HepG2 (cell line): ENCODE measurements at regions not wholly inside any gene's neighbourhood (a gene's known extent, or its start where the extent isn't known, plus 50 kb on each side); places are given as distances from the start of the nearest gene placed in this dataset.

Experiments
- ATAC-seq: fragments of 200-7000 bp; cut with Tn5 transposase; 3 replicates; pipeline ENCODE4 v1.9.1; 2020; ENCODE audit warnings: mild to moderate bottlenecking, moderate library complexity
- BruUV-seq: library from RNA; stranded (reverse); fragments of 400-500 nt; replicated peaks from 2 replicates; lab custom pipeline; 2021; lab: Mats Ljungman, UMichigan
- CTCF ChIA-PET: fragments of 300-600 bp; formaldehyde crosslinking; extraction: SDS; loops from one replicate; lab custom pipeline; 2021; ENCODE audit warnings: low total read pairs, inconsistent platforms, low intra/inter-chr PET ratio; lab: Yijun Ruan, JAX
- POLR2A ChIA-PET: fragments of 350-600 bp; sonication (Branson Sonifier 250); formaldehyde crosslinking; loops from one replicate; lab custom pipeline; 2020; ENCODE audit warnings: antibody characterized with exemption, inconsistent platforms; lab: Yijun Ruan, JAX
- DNase-seq: peaks from one replicate; pipeline ENCODE4 v3.0.0-alpha.2; 2015; ENCODE audit warnings: low spot score
- FAIRE-seq: peaks from 3 replicates; lab custom pipeline; 2011; peaks lifted over from hg19 to GRCh38; lab: Jason Lieb, UNC
- H2AFZ ChIP-seq: one replicate; pipeline ENCODE4 v1.6.1; 2011; ENCODE audit warnings: low read length, inconsistent platforms
- H3K27ac ChIP-seq: fragments of 300-600 bp; 3 replicates; pipeline ENCODE4 v1.8.0; 2011; ENCODE audit warnings: mixed run types, mild to moderate bottlenecking, mixed read lengths, low read length, inconsistent platforms; ENCODE audit not compliant: insufficient read depth; ENCODE audit errors: extremely low read length
- H3K27me3 ChIP-seq, 2 experiments: fragments of 200-600 bp in 1 of 2; 2 replicates in 1 of 2; 3 replicates in 1 of 2; pipeline versions ENCODE4 v1.6.0 to v1.8.0; 2011; ENCODE audit warnings: low read length in 2 of 2, mild to moderate bottlenecking in 2 of 2, moderate library complexity in 2 of 2, inconsistent platforms in 1 of 2; ENCODE audit not compliant: insufficient read depth in 2 of 2, control insufficient read depth in 1 of 2
- H3K36me3 ChIP-seq, 2 experiments: fragments of 200-600 bp in 1 of 2; replicated peaks in 1 of 2; 2 replicates in 1 of 2; 3 replicates in 1 of 2; pipeline versions ENCODE4 v1.5.1 to v1.8.0; 2011; ENCODE audit warnings: low read length in 2 of 2, inconsistent platforms in 1 of 2; ENCODE audit not compliant: insufficient read depth in 2 of 2, control insufficient read depth in 1 of 2
- H3K4me1 ChIP-seq: 2 replicates; pipeline ENCODE4 v1.5.1; 2012; ENCODE audit warnings: low read length, inconsistent platforms; ENCODE audit not compliant: insufficient read depth
- H3K4me2 ChIP-seq: 2 replicates; pipeline ENCODE4 v1.6.0; 2011; ENCODE audit warnings: low read depth, low read length, inconsistent platforms
- H3K4me3 ChIP-seq, 3 experiments: fragments of 200-600 bp in 1 of 3; sonication (generic), shearing (Covaris generic) in 1 of 3; replicated peaks in 1 of 3; 2 replicates each; pipeline ENCODE4 v1.5.1; 2011 to 2016; ENCODE audit warnings: low read length in 3 of 3, inconsistent platforms in 2 of 3, low read depth in 2 of 3, mild to moderate bottlenecking in 2 of 3, control low read depth in 1 of 3, mixed read lengths in 1 of 3; ENCODE audit not compliant: insufficient read depth in 1 of 3
- H3K79me2 ChIP-seq: one replicate; pipeline ENCODE4 v1.6.1; 2011; ENCODE audit warnings: low read length, inconsistent platforms; ENCODE audit not compliant: insufficient read depth
- H3K9ac ChIP-seq: 2 replicates; pipeline ENCODE4 v1.6.0; 2011; ENCODE audit warnings: mild to moderate bottlenecking, low read depth, low read length, inconsistent platforms; ENCODE audit not compliant: insufficient read depth
- H3K9me3 ChIP-seq: 2 replicates; pipeline ENCODE4 v1.5.1; 2012; ENCODE audit warnings: mild to moderate bottlenecking, low read length
- H4K20me1 ChIP-seq: 2 replicates; pipeline ENCODE4 v1.6.0; 2011; ENCODE audit warnings: inconsistent platforms, mild to moderate bottlenecking, low read length, moderate library complexity; ENCODE audit not compliant: insufficient read depth
- ATF5 ChIP-seq: sonication (generic); formaldehyde crosslinking; IDR thresholded peaks from 2 replicates; pipeline ENCODE4 v1.4.0; 2020; ENCODE audit warnings: mild to moderate bottlenecking, low read depth, missing genetic modification reagents
- EP300 ChIP-seq, 3 experiments: sonication (generic) in 1 of 3; formaldehyde crosslinking in 1 of 3; IDR thresholded peaks; 2 replicates each; pipeline versions ENCODE4 v1.5.1 to v1.6.1; 2011 to 2020; ENCODE audit warnings: low read depth in 2 of 3, low read length in 2 of 3, borderline replicate concordance in 1 of 3, improper control_type of control experiment in 1 of 3, mild to moderate bottlenecking in 1 of 3, missing genetic modification reagents in 1 of 3, moderate library complexity in 1 of 3
- IKZF1 ChIP-seq: fragments of 450-650 bp; IDR thresholded peaks from 2 replicates; pipeline ENCODE4 v1.7.1; 2016
- TBL1XR1 ChIP-seq: fragments of 150-350 bp; IDR thresholded peaks from 2 replicates; pipeline ENCODE4 v1.6.1; 2014; ENCODE audit warnings: borderline replicate concordance, low read length; ENCODE audit not compliant: partially characterized antibody
- ZNF850 ChIP-seq: sonication (generic); formaldehyde crosslinking; conservative IDR thresholded peaks from 2 replicates; pipeline ENCODE4 v1.9.0; 2021; ENCODE audit warnings: mild to moderate bottlenecking, missing genetic modification reagents
- WGBS: methylation state at CpG from one replicate; pipeline ENCODE4 v1.1.6; 2017; ENCODE audit warnings: low lambda C conversion rate; 5-methylcytosine and 5-hydroxymethylcytosine counted together
- in situ Hi-C: cut with HindIII; loops from 2 replicates; pipeline ENCODE4 v1.10.0; 2017; ENCODE audit warnings: low pct_unique_long_range_greater_than_20kb; ENCODE audit not compliant: extremely low pct_ligation_motif_present
- intact Hi-C: fragments of 100-400 bp; cut with micrococcal nuclease; formaldehyde crosslinking; loops from one replicate; pipeline ENCODE4 v1.10.0; 2022; ENCODE audit not compliant: unreplicated experiment

DNA sequence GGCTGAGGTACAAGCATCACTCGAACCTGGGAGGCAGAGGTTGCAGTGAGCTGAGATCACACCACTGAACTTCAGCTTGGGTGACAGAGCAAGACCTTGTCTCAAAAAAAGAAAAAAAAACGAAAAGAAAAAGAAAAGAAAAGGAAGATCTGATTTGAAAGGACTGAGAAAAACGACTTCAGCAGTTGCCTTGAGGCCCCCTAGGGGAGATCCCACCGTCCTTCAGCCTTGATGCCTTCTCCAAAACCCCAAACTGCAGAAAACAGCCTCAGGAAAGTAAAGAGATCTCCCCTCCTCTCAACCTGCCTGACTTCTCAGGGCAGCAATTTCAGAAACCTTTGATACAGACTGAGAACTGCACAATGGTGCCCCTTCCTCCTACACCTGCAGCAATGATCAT lies 50.9 kb upstream of the BCAR3 start:
- FAIRE-seq, result peak; percentile 28
- Histone ChIP-seq H3K9me3 (no peaks in the 10 kb centered on the region), H3K27ac (no peak overlapping the region), H2AFZ (no peak overlapping the region), H3K4me1 (peaks cover 21% of the 10 kb centered on the region; the same call in 1 of the 2 replicates), H3K36me3 (no peaks in the 10 kb centered on the region), H3K4me3 (no peak overlapping the region), H3K27me3 (no peaks in the 10 kb centered on the region), H3K4me2 (no peak overlapping the region), H4K20me1 (no peaks in the 10 kb centered on the region), H3K9ac (no peak overlapping the region), H3K79me2 (no peaks in the 10 kb centered on the region)
- in situ Hi-C loops, result no loop called here
- DNase-seq, result no peak
- ChIA-PET POLR2A (no interaction called here), CTCF (no interaction called here)
- no TSS peak for BruUV-seq
- 22% methylated on average over 4 of the region's 4 CpGs for WGBS
- ATAC-seq, result peak; percentile 52
- intact Hi-C loops, result loop anchor here (10.0 kb wide), 1 partner anchor 48 kb away; the partner anchor contains the start of gene BCAR3
- TF ChIP-seq EP300 (IDR thresholded peaks at IDR 0.05; ENCODE audit: low read depth in 2 of 2, low read length in 2 of 2) (no peak), EP300 (CRISPR knock-in tag; IDR thresholded peaks at IDR 0.05; ENCODE audit: borderline replicate concordance) (no peak), TBL1XR1 (no peak), ATF5 (no peak), ZNF850 (no peak), IKZF1 (no peak)
- TF ChIP-seq, all 625 proteins: peak for 0
